Nephron progenitor cell (in vitro differentiated cells): ENCODE measurements at regions not wholly inside any gene's neighbourhood (a gene's known extent, or its start where the extent isn't known, plus 50 kb on each side); places are given as distances from the start of the nearest gene placed in this dataset.
A peak's percentile ranks its signal among the peaks of the same experiment; 100 is the strongest.

ENCODE experiments used
- DNase-seq: peaks from one replicate; pipeline ENCODE4 v3.0.0; 2021
- H3K27ac Mint-ChIP-seq: 2 replicates; pipeline ENCODE4 v1.8.0; 2021; ENCODE audit warnings: mild to moderate bottlenecking, moderate library complexity, mixed read lengths
- H3K27me3 Mint-ChIP-seq: 2 replicates; pipeline ENCODE4 v1.8.0; 2021; ENCODE audit warnings: mild to moderate bottlenecking, low read depth, mixed read lengths; ENCODE audit not compliant: poor library complexity
- H3K36me3 Mint-ChIP-seq: 2 replicates; pipeline ENCODE4 v1.8.0; 2021; ENCODE audit warnings: low read depth, mixed read lengths
- H3K4me1 Mint-ChIP-seq: 2 replicates; pipeline ENCODE4 v1.8.0; 2021; ENCODE audit warnings: mixed read lengths
- H3K4me3 Mint-ChIP-seq: 2 replicates; pipeline ENCODE4 v1.8.0; 2021; ENCODE audit warnings: mild to moderate bottlenecking, moderate library complexity, mixed read lengths
- H3K9me3 Mint-ChIP-seq: 2 replicates; pipeline ENCODE4 v1.8.0; 2021; ENCODE audit warnings: mild to moderate bottlenecking, moderate library complexity, mixed read lengths
- TF ChIP-seq, protein P1 (sequence below): fragments of 200-600 bp; sonication (generic); IDR thresholded peaks from 2 replicates; pipeline ENCODE4 v1.5.0; 2021; ENCODE audit warnings: antibody characterized with exemption

GRCh38 chr3:184643442-184643841 lies 68.4 kb downstream of the MAGEF1 start:
- H3K27ac Mint-ChIP-seq, result peak overlapping the region; percentile 83
- H3K9me3 Mint-ChIP-seq, result no peaks in the 10 kb centered on the region
- no peaks in the 10 kb centered on the region for H3K36me3 Mint-ChIP-seq
- no peak for DNase-seq
- H3K27me3 Mint-ChIP-seq, result peaks cover 7% of the 10 kb centered on the region
- TF ChIP-seq, protein P1, sequence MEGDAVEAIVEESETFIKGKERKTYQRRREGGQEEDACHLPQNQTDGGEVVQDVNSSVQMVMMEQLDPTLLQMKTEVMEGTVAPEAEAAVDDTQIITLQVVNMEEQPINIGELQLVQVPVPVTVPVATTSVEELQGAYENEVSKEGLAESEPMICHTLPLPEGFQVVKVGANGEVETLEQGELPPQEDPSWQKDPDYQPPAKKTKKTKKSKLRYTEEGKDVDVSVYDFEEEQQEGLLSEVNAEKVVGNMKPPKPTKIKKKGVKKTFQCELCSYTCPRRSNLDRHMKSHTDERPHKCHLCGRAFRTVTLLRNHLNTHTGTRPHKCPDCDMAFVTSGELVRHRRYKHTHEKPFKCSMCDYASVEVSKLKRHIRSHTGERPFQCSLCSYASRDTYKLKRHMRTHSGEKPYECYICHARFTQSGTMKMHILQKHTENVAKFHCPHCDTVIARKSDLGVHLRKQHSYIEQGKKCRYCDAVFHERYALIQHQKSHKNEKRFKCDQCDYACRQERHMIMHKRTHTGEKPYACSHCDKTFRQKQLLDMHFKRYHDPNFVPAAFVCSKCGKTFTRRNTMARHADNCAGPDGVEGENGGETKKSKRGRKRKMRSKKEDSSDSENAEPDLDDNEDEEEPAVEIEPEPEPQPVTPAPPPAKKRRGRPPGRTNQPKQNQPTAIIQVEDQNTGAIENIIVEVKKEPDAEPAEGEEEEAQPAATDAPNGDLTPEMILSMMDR, result no peak
- H3K4me1 Mint-ChIP-seq, result peaks cover 67% of the 10 kb centered on the region
- H3K4me3 Mint-ChIP-seq, result no peak overlapping the region

GRCh38 chr3:184642631-184643285 lies 69.1 kb downstream of the MAGEF1 start:
- Mint-ChIP-seq H3K9me3 (no peaks in the 10 kb centered on the region), H3K4me1 (peaks cover 61% of the 10 kb centered on the region), H3K27ac (peak overlapping the region; percentile 50), H3K27me3 (peaks cover 7% of the 10 kb centered on the region), H3K36me3 (no peaks in the 10 kb centered on the region), H3K4me3 (no peak overlapping the region)
- DNase-seq, result no peak
- TF ChIP-seq, protein P1, result no peak

- DNase-seq, result no peak
- H3K4me1 Mint-ChIP-seq, result peaks cover 47% of the 10 kb centered on the region
- H3K9me3 Mint-ChIP-seq, result no peaks in the 10 kb centered on the region
- TF ChIP-seq, protein P1, result no peak
- peaks cover 9% of the 10 kb centered on the region for H3K27me3 Mint-ChIP-seq
- no peak overlapping the region for H3K27ac Mint-ChIP-seq
- no peak overlapping the region for H3K4me3 Mint-ChIP-seq
- no peaks in the 10 kb centered on the region for H3K36me3 Mint-ChIP-seq
Observed at GRCh38 chr3:184641430-184641829, 70.4 kb downstream of the MAGEF1 start.

DNA sequence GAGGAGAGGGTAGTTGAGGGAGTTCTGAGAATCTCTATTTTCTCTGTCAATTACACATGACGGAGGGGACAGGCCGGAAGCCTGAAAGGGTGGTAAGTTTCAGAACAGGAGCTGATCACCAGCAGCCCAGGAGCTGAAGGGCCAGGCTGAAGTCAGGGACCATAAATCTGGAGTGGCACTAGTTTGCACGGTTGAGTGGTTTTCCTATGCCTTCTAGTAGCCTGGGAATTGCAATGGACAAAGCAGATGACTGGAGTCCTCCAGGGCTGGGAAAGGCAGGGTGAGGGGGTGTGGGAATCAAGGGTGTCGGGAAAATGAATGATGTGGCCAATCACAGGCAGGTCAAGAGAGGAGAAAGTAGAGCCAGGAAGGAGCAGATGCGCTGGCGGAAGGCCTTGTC lies 72.5 kb downstream of the MAGEF1 start:
- TF ChIP-seq, protein P1, result no peak

DNA sequence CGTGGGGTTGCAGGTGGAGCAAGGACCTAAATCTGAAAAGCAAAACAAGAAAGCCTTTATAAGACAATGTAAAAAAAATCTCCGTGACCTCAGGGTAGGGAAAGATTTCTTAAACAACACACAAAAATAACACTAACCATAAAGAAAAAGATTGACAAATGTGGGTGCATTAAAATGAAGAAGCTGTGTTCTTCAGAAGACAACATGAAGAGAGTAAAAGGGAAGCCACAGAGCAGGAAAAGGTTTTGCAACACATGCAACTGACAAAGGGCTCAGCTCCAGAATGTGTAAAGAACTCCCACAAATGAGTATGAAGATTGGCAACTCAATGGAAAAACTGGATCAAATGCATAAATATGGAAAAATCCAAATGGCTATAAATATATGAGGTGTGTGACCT lies 74.2 kb downstream of the MAGEF1 start:
- Mint-ChIP-seq H3K27ac (no peak overlapping the region), H3K4me1 (peaks cover 21% of the 10 kb centered on the region), H3K27me3 (peaks cover 13% of the 10 kb centered on the region), H3K36me3 (no peaks in the 10 kb centered on the region), H3K9me3 (no peaks in the 10 kb centered on the region), H3K4me3 (no peak overlapping the region)
- no peak for DNase-seq
- TF ChIP-seq, protein P1, result no peak

More for the DNA sequence above, 72.5 kb downstream of the MAGEF1 start:
- peaks cover 9% of the 10 kb centered on the region for H3K27me3 Mint-ChIP-seq
- H3K9me3 Mint-ChIP-seq, result no peaks in the 10 kb centered on the region
- H3K36me3 Mint-ChIP-seq, result no peaks in the 10 kb centered on the region
- no peak overlapping the region for H3K4me3 Mint-ChIP-seq
- peaks cover 28% of the 10 kb centered on the region for H3K4me1 Mint-ChIP-seq
- H3K27ac Mint-ChIP-seq, result no peak overlapping the region
- DNase-seq, result peak; percentile 71

DNA sequence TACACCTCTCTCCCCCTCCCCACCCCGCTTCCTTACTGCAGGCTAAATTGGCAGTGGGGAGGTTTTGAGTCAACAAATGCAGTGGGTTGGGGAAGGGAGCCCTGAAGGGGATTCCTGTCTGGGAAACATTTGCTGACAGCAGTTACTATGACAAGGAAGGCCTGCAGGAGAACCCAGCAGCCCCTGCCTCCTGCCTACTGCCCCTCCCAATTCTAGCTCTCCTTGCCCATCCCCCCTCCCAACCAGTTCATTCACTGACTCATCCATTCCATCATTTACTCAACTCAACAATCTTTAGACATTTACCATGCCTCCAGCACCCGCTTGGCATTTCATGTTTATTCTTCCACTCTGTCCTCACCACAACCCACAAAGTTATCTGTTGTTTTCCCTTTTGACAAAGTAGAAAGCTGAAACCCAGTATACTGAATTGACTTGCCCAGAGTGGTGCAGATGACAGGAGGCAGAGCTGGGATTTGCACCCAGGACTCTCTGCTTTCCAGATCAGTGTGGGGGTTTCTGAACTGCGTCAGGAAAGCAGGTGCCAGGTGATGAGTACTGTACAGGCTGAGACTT lies 75.0 kb downstream of the MAGEF1 start:
- Mint-ChIP-seq H3K27ac (peak overlapping the region; percentile 91), H3K4me3 (peak overlapping the region; percentile 39), H3K36me3 (no peaks in the 10 kb centered on the region), H3K9me3 (no peaks in the 10 kb centered on the region), H3K27me3 (peaks cover 20% of the 10 kb centered on the region), H3K4me1 (peaks cover 20% of the 10 kb centered on the region)
- no peak for DNase-seq
- TF ChIP-seq, protein P1, result no peak
